Esophagus (tissue), 2 donors: ENCODE measurements at regions not wholly inside any gene's neighbourhood (a gene's known extent, or its start where the extent isn't known, plus 50 kb on each side); places are given as distances from the start of the nearest gene placed in this dataset.

Experiments used
- H3K27ac ChIP-seq, 2 donors: one replicate each; pipeline ENCODE4 v1.5.1; 2013; ENCODE audit warnings: low read depth in 2 of 2, mild to moderate bottlenecking in 2 of 2, inconsistent platforms in 1 of 2, low read length in 1 of 2, moderate library complexity in 1 of 2
- H3K27me3 ChIP-seq, 2 donors: one replicate each; pipeline ENCODE4 v1.6.1; 2013; ENCODE audit warnings: low read length in 2 of 2, control low read depth in 1 of 2, mild to moderate bottlenecking in 1 of 2; ENCODE audit not compliant: insufficient read depth in 2 of 2, control insufficient read depth in 1 of 2
- H3K36me3 ChIP-seq, 2 donors: one replicate each; pipeline ENCODE4 v1.6.1; 2013; ENCODE audit warnings: low read length in 1 of 2; ENCODE audit not compliant: control insufficient read depth in 2 of 2, insufficient read depth in 2 of 2
- H3K4me1 ChIP-seq, 2 donors: one replicate each; pipeline ENCODE4 v1.6.1; 2013; ENCODE audit warnings: low read length in 1 of 2; ENCODE audit not compliant: control insufficient read depth in 2 of 2, insufficient read depth in 2 of 2
- H3K4me3 ChIP-seq, 2 donors: one replicate each; pipeline ENCODE4 v1.5.1; 2013; ENCODE audit warnings: low read length in 2 of 2, mild to moderate bottlenecking in 2 of 2, low read depth in 1 of 2, moderate library complexity in 1 of 2
- H3K9me3 ChIP-seq, 2 donors: one replicate each; pipeline ENCODE4 v1.6.1; 2013; ENCODE audit warnings: mild to moderate bottlenecking in 2 of 2, low read depth in 1 of 2, low read length in 1 of 2, moderate library complexity in 1 of 2; ENCODE audit not compliant: control insufficient read depth in 2 of 2, insufficient read depth in 1 of 2
- WGBS, 2 donors: extraction: QIAGEN DNeasy Blood & Tissue Kit; methylation state at CpG; one replicate each; pipeline ENCODE4 v1.1.7; 2013; 5-methylcytosine and 5-hydroxymethylcytosine counted together
- donor health status: healthy with polysubstance abuse.
- donor health status: Bipolar disorder and iron deficiency.

DNA sequence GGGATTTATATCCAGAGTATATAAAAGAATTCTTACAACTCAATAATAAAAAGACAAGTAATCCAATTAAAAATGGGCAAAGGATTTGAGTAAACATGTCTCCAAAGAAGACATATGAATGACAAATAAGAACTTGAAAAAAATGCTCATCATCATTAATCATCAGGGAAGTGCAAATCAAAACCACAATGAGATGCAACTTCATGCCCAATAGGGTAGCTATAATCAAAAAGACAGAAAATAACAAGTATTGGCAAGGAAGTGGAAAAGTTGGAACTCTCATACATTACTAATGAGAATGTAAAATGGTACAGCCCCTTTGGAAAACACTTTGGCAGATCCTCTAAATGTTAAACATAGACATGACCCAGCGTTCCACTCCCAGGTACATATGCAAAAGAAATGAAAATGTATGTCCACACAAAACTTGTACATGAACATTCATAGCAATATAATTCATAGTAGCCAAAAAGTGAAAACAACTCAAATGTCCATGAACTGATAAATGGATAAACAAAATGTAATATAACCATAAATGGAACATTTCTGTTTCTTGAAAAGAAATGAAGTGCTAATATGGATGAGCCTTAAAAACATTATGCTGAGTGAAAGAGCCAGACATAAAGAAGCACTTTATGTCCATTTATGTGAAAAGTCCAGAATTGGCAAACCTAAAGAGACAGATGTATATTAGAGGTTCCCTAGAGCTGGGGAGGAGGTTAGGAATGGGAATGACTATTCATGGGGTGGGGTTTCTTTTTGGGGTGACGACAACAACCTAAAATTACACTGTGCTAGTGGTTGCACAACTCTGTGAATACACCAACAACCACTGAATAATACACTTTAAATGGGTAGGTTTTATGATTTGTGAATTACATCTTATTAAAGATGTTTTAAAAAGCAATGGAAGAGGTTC, 259.7 kb downstream of the RHOU start:
- Histone ChIP-seq H3K9me3 (peaks cover 0 to 2% of the 10 kb centered on the region in 2 donors), H3K4me3 (no peak overlapping the region), H3K36me3 (no peaks in the 10 kb centered on the region), H3K27me3 (no peaks in the 10 kb centered on the region), H3K4me1 (no peaks in the 10 kb centered on the region), H3K27ac (no peak overlapping the region)
- 52 to 78% methylated on average over 2 of the region's 2 CpGs for WGBS, 2 donors

DNA sequence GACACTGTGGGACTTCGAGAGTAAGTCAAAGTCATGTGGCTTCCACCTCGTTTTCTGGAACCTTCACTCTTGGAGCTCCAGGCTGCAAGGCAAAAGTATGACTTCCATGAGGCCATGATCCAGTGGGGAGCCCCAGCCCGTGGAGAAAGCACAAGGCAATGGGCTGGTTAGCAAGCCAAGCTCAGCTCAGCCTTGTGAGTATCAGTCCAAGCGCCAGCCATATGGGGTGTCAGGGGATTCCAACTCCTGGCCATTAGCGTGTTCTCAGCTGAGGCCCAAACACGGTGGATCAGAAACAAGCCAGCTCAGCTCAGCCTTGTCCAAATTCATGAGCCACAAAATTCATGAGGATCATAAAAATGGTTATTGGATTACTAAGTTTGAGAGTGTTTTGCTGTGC, 261.0 kb downstream of the RHOU start:
- H3K9me3 ChIP-seq: peaks cover 0 to 2% of the 10 kb centered on the region in 2 donors
- H3K27ac ChIP-seq: no peak overlapping the region
- WGBS, 2 donors: 94 to 97% methylated on average over 6 of the region's 6 CpGs

DNA sequence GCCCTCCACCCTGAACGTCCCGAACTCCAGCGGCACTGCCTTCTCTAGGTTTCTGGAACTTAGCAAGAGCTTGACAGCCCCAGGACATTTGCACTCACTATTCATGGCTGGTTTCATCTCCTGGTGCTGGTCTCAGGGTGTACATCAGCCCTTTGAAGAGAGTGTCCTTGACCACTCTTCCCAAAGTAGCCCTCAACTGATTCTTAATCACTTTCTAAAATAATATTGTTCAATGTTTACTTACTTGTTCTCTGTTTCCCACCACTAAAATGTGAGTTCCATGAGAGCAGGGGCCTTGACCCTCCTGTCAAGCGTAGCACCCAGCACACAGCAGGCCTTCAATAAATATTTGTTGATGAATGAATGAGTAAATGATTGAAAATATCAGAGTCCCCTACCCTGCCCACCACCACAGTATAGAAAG, 262.5 kb downstream of the RHOU start:
- Histone ChIP-seq H3K4me1 (no peaks in the 10 kb centered on the region), H3K4me3 (no peak overlapping the region), H3K27ac (no peak overlapping the region), H3K9me3 (peaks cover 0 to under 1% of the 10 kb centered on the region in 2 donors), H3K36me3 (no peaks in the 10 kb centered on the region), H3K27me3 (no peaks in the 10 kb centered on the region)
- 97 to 98% methylated on average over 4 of the region's 4 CpGs for WGBS, 2 donors

More for the DNA sequence above, 261.0 kb downstream of the RHOU start:
- Histone ChIP-seq H3K27me3 (no peaks in the 10 kb centered on the region), H3K4me3 (no peak overlapping the region), H3K4me1 (no peaks in the 10 kb centered on the region), H3K36me3 (no peaks in the 10 kb centered on the region)

DNA sequence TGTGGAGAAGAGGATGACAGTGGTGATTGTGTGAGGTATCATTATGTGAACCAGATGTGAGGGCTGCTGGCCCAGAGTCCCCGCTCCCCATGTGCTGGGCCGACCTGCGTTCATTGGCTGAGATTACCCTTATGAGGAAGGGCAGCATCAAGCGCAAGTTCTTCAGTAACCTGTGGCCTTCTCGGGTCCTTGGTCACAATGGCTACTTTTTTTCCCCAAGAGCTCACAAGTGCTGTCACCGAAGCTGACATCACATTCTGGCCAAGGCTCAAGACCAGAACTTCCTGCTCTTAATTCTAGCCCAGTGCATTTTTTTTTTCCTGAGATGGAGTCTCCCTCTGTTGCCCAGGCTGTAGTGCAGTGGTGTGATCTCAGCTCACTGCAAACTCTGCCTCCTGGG, 262.9 kb downstream of the RHOU start:
- Histone ChIP-seq H3K27me3 (no peaks in the 10 kb centered on the region), H3K4me3 (no peak overlapping the region), H3K4me1 (no peaks in the 10 kb centered on the region), H3K9me3 (no peaks in the 10 kb centered on the region), H3K36me3 (no peaks in the 10 kb centered on the region), H3K27ac (no peak overlapping the region)
- 85 to 87% methylated on average over 6 of the region's 6 CpGs for WGBS, 2 donors

DNA sequence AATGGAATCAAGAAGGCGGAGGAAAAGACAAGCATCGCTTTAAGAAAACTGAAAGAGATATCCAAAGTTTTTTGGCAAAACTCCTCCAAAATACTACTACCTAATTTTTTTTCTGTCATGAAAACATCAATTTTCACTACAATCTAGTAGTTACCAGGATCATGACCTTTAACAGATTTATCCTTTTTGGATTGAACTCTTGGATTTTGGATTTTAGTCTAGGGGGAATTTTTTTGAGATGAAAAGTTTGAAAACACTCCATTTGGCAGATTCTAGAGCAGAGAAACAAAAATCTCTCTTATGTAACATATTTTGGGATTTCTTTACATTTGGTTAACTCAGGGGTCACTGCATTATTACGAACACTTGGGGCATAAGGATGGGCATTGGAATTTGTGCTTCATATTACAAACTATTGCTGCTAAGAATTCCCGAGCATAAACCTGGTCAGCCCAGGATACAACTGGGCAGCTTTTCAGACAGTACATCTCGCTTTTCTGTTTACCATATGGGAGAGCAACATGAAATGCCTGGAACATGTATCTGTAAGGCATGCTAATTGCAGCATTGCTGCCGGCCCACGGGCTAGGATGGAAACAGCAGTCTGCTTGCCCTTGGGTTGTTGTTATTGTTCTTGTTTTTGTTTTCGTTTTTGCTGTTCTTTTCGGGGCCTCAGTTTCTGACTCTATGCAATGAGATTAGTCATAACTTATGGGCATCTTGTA, 264.3 kb downstream of the RHOU start:
- no peak overlapping the region for H3K27ac ChIP-seq
- no peaks in the 10 kb centered on the region for H3K4me1 ChIP-seq
- no peak overlapping the region for H3K4me3 ChIP-seq
- WGBS, 2 donors: 87 to 90% methylated on average over 9 of the region's 9 CpGs
- H3K9me3 ChIP-seq: no peaks in the 10 kb centered on the region
- no peaks in the 10 kb centered on the region for H3K27me3 ChIP-seq
- H3K36me3 ChIP-seq: no peaks in the 10 kb centered on the region

DNA sequence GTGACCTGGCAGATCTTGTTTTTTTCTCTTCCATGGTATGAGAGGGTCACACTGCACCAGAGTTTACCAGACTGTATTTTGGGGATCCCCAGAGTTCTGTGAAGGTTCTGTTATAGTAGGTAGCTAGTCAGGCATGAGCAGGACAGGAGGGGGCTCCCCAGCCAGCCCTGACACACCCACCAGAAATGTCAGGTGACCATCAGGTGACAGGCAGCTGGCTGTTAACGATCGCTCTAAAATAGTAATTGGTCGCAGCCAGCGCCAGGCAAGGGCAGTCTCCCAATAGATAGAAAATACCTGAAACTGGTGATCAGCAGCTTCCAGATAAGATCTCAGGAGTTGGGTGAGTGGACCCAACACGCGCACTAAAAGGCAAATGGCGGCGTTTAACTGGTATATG, 264.9 kb downstream of the RHOU start:
- Histone ChIP-seq H3K36me3 (no peaks in the 10 kb centered on the region), H3K27me3 (no peaks in the 10 kb centered on the region), H3K4me3 (no peak overlapping the region), H3K9me3 (no peaks in the 10 kb centered on the region), H3K27ac (no peak overlapping the region), H3K4me1 (no peaks in the 10 kb centered on the region)
- 96 to 97% methylated on average over 8 of the region's 8 CpGs for WGBS, 2 donors

DNA sequence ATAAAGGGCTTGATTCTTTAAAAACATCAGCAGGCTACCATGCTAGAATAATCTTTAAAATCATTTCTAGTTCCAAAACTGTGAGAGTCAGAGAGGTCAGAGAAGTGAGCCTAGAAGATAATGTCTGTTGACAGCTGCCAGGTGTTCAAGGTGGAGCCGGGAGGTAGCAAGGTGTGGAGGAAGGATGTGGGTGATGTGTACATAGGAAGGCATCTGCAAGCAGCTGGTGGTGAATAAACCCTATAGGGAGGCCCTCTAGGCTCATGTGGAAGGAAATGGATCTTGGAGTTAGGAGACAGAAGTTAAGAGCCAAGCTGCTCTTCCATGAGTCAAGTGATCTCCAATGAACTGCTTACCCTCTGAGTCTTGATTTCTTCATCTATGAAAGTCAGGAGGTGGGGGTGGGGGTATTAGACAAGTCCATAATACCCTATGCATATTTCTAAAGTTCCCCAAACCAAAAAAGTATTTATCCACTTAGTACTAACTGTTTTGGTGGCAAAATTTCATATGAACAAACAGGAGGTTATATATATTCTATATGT, 266.3 kb downstream of the RHOU start:
- 59 to 67% methylated on average over 1 of the region's 1 CpG for WGBS, 2 donors

DNA sequence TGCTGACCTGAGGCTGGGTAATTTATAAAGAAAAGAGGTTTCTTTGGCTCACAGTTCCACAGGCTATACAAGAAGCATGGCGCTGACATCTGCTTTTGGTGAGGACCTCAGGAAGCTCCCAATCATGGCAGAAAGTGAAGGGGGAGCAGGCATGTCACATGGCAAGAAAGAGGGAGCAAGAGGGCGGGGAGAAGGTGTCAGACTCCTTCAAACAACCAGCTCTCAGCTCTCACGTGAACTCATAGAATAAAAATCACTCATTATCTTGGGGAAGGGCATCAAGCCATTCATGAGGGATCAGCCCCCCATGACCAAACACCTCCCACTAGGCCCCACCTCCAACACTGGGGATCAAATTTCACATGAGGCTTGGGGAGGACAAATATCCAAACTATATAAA, 266.8 kb downstream of the RHOU start:
- Histone ChIP-seq H3K27me3 (no peaks in the 10 kb centered on the region), H3K36me3 (no peaks in the 10 kb centered on the region), H3K9me3 (no peaks in the 10 kb centered on the region), H3K27ac (no peak overlapping the region), H3K4me1 (no peaks in the 10 kb centered on the region), H3K4me3 (no peak overlapping the region)
- 95 to 99% methylated on average over 3 of the region's 3 CpGs for WGBS, 2 donors

More for the DNA sequence above, 266.3 kb downstream of the RHOU start:
- Histone ChIP-seq H3K27me3 (no peaks in the 10 kb centered on the region), H3K27ac (no peak overlapping the region), H3K4me3 (no peak overlapping the region), H3K36me3 (no peaks in the 10 kb centered on the region), H3K9me3 (no peaks in the 10 kb centered on the region), H3K4me1 (no peaks in the 10 kb centered on the region)

DNA sequence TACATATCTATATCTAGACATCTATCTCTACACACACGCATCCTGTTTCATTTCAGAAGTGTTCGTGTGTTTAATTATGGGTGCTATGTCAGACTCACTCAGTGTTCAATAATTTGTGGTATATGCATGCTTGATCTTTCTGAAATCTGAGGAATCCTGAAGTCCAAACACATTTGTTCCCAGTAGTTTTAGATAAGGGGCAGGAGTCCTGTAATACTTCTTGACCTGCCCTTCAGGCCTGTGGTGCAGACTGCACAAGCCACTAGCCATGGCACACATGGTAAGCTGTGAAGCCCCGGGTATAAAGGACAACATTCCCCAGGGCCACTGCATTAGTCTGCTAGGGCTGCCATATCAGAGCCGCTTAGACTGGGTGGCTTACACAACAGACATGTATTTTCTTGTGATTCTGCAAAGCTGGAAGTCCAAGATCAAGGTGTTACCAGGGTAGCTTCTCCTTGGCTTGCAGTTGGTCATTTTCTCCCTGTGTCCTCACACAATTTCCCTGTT, 267.2 kb downstream of the RHOU start:
- Histone ChIP-seq H3K36me3 (no peaks in the 10 kb centered on the region), H3K4me3 (no peak overlapping the region), H3K27me3 (no peaks in the 10 kb centered on the region), H3K27ac (no peak overlapping the region), H3K9me3 (no peaks in the 10 kb centered on the region), H3K4me1 (no peaks in the 10 kb centered on the region)
- 86 to 89% methylated on average over 4 of the region's 4 CpGs for WGBS, 2 donors
